ENCODE measurements at regions not wholly inside any gene's neighbourhood (a gene's known extent, or its start where the extent isn't known, plus 50 kb on each side); places are given as distances from the start of the nearest gene placed in this dataset.

- TF ChIP-seq SMARCE1 (IDR thresholded peaks at IDR 0.05): peak; percentile 100
- no peak for TF ChIP-seq ZNF398 (CRISPR knock-in tag; IDR thresholded peaks at IDR 0.05)
- TF ChIP-seq ETV5 (CRISPR knock-in tag; IDR thresholded peaks at IDR 0.05; ENCODE audit: low read depth): peak; percentile 15; the same call in 1 of the 2 replicates
- peak; percentile 55 for TF ChIP-seq CCNT2 (IDR thresholded peaks at IDR 0.05; ENCODE audit: borderline replicate concordance, extremely low read depth, insufficient read length, low read depth, low read length)
- TF ChIP-seq ZKSCAN8 (CRISPR knock-in tag; IDR thresholded peaks at IDR 0.05): no peak
- no peak; the same call in 1 of the 2 replicates for TF ChIP-seq CTBP1 (IDR thresholded peaks at IDR 0.05; ENCODE audit: borderline replicate concordance)
- TF ChIP-seq IFI16 (CRISPR knock-in tag; IDR thresholded peaks at IDR 0.05): no peak
- no peak for TF ChIP-seq ZNF696 (CRISPR knock-in tag; conservative IDR thresholded peaks at IDR 0.05)
- TF ChIP-seq TEAD4 (IDR thresholded peaks at IDR 0.05; ENCODE audit: low read length): peak; percentile 85
- TF ChIP-seq TEAD4 (CRISPR knock-in tag; IDR thresholded peaks at IDR 0.05; ENCODE audit: borderline replicate concordance): no peak
- TF ChIP-seq FOXA1 (IDR thresholded peaks at IDR 0.05; ENCODE audit: borderline replicate concordance): no peak
- no peak for TF ChIP-seq PTRF (tag; IDR thresholded peaks at IDR 0.05)
- peak; percentile 45; the same call in 1 of the 2 replicates for TF ChIP-seq MTA3 (IDR thresholded peaks at IDR 0.05; ENCODE audit: borderline replicate concordance)
- no peak for TF ChIP-seq ZNF717 (CRISPR knock-in tag; IDR thresholded peaks at IDR 0.05)
- TF ChIP-seq ZNF699 (CRISPR knock-in tag; IDR thresholded peaks at IDR 0.05; ENCODE audit: insufficient replicate concordance): no peak
- no peak for TF ChIP-seq FOXK1 (CRISPR knock-in tag; IDR thresholded peaks at IDR 0.05; ENCODE audit: borderline replicate concordance)
- TF ChIP-seq ARNT (IDR thresholded peaks at IDR 0.05): peak; percentile 89 to 91
- no peak for TF ChIP-seq PBX2 (CRISPR knock-in tag; IDR thresholded peaks at IDR 0.05; ENCODE audit: low read depth)
- TF ChIP-seq PBX2 (tag; conservative IDR thresholded peaks at IDR 0.05; ENCODE audit: low read depth): peak; percentile 66; the same call in 1 of the 2 replicates
- TF ChIP-seq, protein P1, sequence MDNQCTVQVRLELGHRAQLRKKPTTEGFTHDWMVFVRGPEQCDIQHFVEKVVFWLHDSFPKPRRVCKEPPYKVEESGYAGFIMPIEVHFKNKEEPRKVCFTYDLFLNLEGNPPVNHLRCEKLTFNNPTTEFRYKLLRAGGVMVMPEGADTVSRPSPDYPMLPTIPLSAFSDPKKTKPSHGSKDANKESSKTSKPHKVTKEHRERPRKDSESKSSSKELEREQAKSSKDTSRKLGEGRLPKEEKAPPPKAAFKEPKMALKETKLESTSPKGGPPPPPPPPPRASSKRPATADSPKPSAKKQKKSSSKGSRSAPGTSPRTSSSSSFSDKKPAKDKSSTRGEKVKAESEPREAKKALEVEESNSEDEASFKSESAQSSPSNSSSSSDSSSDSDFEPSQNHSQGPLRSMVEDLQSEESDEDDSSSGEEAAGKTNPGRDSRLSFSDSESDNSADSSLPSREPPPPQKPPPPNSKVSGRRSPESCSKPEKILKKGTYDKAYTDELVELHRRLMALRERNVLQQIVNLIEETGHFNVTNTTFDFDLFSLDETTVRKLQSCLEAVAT (IDR thresholded peaks at IDR 0.05): peak; percentile 70 to 85
- peak; percentile 100 for TF ChIP-seq JUN (IDR thresholded peaks at IDR 0.05; ENCODE audit: borderline replicate concordance, low read depth, low read length)
- no peak for TF ChIP-seq JUN (CRISPR knock-in tag; IDR thresholded peaks at IDR 0.05; ENCODE audit: borderline replicate concordance)
- no peak for TF ChIP-seq ZNF239 (CRISPR knock-in tag; IDR thresholded peaks at IDR 0.05)
- peak; percentile 84 for TF ChIP-seq MTA2 (IDR thresholded peaks at IDR 0.05; ENCODE audit: low read depth)
Observed at GRCh38 chr10:7027913-7028808, 382.7 kb downstream of the SFMBT2 start (continued).
